Cardiac muscle cell (in vitro differentiated cells and primary cell): ENCODE measurements at regions not wholly inside any gene's neighbourhood (a gene's known extent, or its start where the extent isn't known, plus 50 kb on each side); places are given as distances from the start of the nearest gene placed in this dataset.
"Not testable (repeated sequence)": the region's sequence is repeated elsewhere in the genome, so short reads cannot be mapped to it uniquely, and the experiment has no call there.

Experiments used
- DNase-seq, 2 donors: peaks; one replicate each; pipeline versions ENCODE4 v3.0.0 to v3.0.0-alpha.2; 2010 to 2017; ENCODE audit warnings: low read depth in 1 of 2, low spot score in 1 of 2
- H3K27ac ChIP-seq: fragments of 200-600 bp; sonication (generic); 2 replicates; pipeline ENCODE4 v1.5.1; 2016
- H3K27me3 ChIP-seq: fragments of 200-600 bp; sonication (generic); 2 replicates; pipeline ENCODE4 v1.6.0; 2016; ENCODE audit warnings: control low read depth
- H3K36me3 ChIP-seq: fragments of 200-600 bp; sonication (generic); 2 replicates; pipeline ENCODE4 v1.5.1; 2016; ENCODE audit warnings: control low read depth
- H3K4me1 ChIP-seq: fragments of 200-600 bp; sonication (generic); 2 replicates; pipeline ENCODE4 v1.8.1; 2017; ENCODE audit warnings: low read depth, mild to moderate bottlenecking, mixed run types
- H3K4me3 ChIP-seq: fragments of 200-600 bp; sonication (generic); 2 replicates; pipeline ENCODE4 v1.5.1; 2016; ENCODE audit warnings: mild to moderate bottlenecking
- H3K9me3 ChIP-seq: fragments of 200-600 bp; sonication (generic); 2 replicates; pipeline ENCODE4 v1.5.1; 2017; ENCODE audit warnings: low read depth, mild to moderate bottlenecking, control low read depth
- CTCF ChIP-seq: IDR thresholded peaks from 2 replicates; pipeline ENCODE4 v1.5.1; 2012; ENCODE audit warnings: low read depth, mild to moderate bottlenecking, low read length

GRCh38 chr7:112987171-112987570, 99.5 kb downstream of the GPR85 start:
- Histone ChIP-seq H3K4me1 (peaks cover 18% of the 10 kb centered on the region), H3K27me3 (no peaks in the 10 kb centered on the region), H3K9me3 (no peaks in the 10 kb centered on the region), H3K27ac (no peak overlapping the region), H3K4me3 (no peak overlapping the region), H3K36me3 (no peaks in the 10 kb centered on the region)
- no peak for TF ChIP-seq CTCF
- DNase-seq = no peak

GRCh38 chr7:112986256-112987031, 100.2 kb downstream of the GPR85 start:
- TF ChIP-seq CTCF = no peak
- Histone ChIP-seq H3K9me3 (no peaks in the 10 kb centered on the region), H3K4me3 (no peak overlapping the region), H3K36me3 (no peaks in the 10 kb centered on the region), H3K27me3 (no peaks in the 10 kb centered on the region), H3K27ac (peak overlapping the region; percentile 68), H3K4me1 (peaks cover 18% of the 10 kb centered on the region)
- peak in 1 of 2 donors; percentile 61 for DNase-seq

- H3K4me1 ChIP-seq = peaks cover 18% of the 10 kb centered on the region
- no peaks in the 10 kb centered on the region for H3K27me3 ChIP-seq
- peak; percentile 43 to 68 for DNase-seq
- no peak overlapping the region for H3K4me3 ChIP-seq
- no peak for TF ChIP-seq CTCF
- H3K27ac ChIP-seq = peak overlapping the region; percentile 68
- no peaks in the 10 kb centered on the region for H3K9me3 ChIP-seq
- H3K36me3 ChIP-seq = no peaks in the 10 kb centered on the region
These were observed 101.1 kb downstream of the GPR85 start for GRCh38 chr7:112985377-112985987.

GRCh38 chr7:112982441-112983063, 104.1 kb downstream of the GPR85 start:
- no peak overlapping the region for H3K27ac ChIP-seq
- no peaks in the 10 kb centered on the region for H3K27me3 ChIP-seq
- TF ChIP-seq CTCF = no peak
- no peaks in the 10 kb centered on the region for H3K9me3 ChIP-seq
- no peak for DNase-seq
- no peaks in the 10 kb centered on the region for H3K36me3 ChIP-seq
- H3K4me3 ChIP-seq = no peak overlapping the region
- peaks cover 18% of the 10 kb centered on the region for H3K4me1 ChIP-seq

GRCh38 chr7:112981966-112982365, 104.7 kb downstream of the GPR85 start:
- DNase-seq = no peak
- Histone ChIP-seq H3K36me3 (no peaks in the 10 kb centered on the region), H3K27me3 (no peaks in the 10 kb centered on the region), H3K4me3 (no peak overlapping the region), H3K4me1 (peaks cover 18% of the 10 kb centered on the region), H3K9me3 (no peaks in the 10 kb centered on the region), H3K27ac (no peak overlapping the region)
- TF ChIP-seq CTCF = no peak

GRCh38 chr7:112979055-112979454, 107.6 kb downstream of the GPR85 start:
- not testable (repeated sequence) for H3K4me1 ChIP-seq, H3K27me3 ChIP-seq, H3K27ac ChIP-seq, H3K36me3 ChIP-seq, DNase-seq, H3K9me3 ChIP-seq, H3K4me3 ChIP-seq

GRCh38 chr7:112977244-112977955, 109.2 kb downstream of the GPR85 start:
- not testable (repeated sequence) for H3K9me3 ChIP-seq, H3K36me3 ChIP-seq, H3K4me3 ChIP-seq, H3K27ac ChIP-seq, H3K27me3 ChIP-seq, H3K4me1 ChIP-seq, DNase-seq
